ENCODE measurements at regions not wholly inside any gene's neighbourhood (a gene's known extent, or its start where the extent isn't known, plus 50 kb on each side); places are given as distances from the start of the nearest gene placed in this dataset.

DNA sequence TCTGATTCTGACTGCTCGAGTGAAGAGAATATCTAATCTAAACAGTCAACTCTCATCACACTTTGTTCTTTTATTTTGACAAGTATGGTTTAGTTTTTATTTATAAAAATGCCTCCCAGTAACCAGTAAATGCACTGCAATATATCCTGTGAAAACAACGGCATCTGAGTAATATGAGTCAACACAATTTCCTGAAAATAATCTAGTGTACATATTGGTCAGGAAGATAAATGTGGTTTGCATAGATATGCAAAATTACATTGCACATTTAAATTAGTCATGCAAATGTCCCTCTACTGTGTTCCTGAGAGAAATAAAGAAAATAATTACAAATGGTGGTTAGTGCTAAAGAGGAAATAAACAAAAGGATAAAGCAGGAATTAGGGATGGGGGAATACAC is 1190.7 kb upstream of the SEL1L start:
- TF ChIP-seq POLR2A (IDR thresholded peaks at IDR 0.05), result no peak
- TF ChIP-seq, protein P1, sequence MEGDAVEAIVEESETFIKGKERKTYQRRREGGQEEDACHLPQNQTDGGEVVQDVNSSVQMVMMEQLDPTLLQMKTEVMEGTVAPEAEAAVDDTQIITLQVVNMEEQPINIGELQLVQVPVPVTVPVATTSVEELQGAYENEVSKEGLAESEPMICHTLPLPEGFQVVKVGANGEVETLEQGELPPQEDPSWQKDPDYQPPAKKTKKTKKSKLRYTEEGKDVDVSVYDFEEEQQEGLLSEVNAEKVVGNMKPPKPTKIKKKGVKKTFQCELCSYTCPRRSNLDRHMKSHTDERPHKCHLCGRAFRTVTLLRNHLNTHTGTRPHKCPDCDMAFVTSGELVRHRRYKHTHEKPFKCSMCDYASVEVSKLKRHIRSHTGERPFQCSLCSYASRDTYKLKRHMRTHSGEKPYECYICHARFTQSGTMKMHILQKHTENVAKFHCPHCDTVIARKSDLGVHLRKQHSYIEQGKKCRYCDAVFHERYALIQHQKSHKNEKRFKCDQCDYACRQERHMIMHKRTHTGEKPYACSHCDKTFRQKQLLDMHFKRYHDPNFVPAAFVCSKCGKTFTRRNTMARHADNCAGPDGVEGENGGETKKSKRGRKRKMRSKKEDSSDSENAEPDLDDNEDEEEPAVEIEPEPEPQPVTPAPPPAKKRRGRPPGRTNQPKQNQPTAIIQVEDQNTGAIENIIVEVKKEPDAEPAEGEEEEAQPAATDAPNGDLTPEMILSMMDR (IDR thresholded peaks at IDR 0.05), result no peak

All from prostate gland (tissue), 2 donors.